Activated CD4-positive, alpha-beta T cell treated with anti-CD3 and anti-CD28 coated beads, Interleukin-2, amount 50 U/mL, for 4 hours (primary cell): ENCODE measurements at regions not wholly inside any gene's neighbourhood (a gene's known extent, or its start where the extent isn't known, plus 50 kb on each side); places are given as distances from the start of the nearest gene placed in this dataset.

Experiments
- DNase-seq, 2 experiments: peaks; one replicate each; pipeline ENCODE4 v3.0.0-alpha.2; 2020

DNA sequence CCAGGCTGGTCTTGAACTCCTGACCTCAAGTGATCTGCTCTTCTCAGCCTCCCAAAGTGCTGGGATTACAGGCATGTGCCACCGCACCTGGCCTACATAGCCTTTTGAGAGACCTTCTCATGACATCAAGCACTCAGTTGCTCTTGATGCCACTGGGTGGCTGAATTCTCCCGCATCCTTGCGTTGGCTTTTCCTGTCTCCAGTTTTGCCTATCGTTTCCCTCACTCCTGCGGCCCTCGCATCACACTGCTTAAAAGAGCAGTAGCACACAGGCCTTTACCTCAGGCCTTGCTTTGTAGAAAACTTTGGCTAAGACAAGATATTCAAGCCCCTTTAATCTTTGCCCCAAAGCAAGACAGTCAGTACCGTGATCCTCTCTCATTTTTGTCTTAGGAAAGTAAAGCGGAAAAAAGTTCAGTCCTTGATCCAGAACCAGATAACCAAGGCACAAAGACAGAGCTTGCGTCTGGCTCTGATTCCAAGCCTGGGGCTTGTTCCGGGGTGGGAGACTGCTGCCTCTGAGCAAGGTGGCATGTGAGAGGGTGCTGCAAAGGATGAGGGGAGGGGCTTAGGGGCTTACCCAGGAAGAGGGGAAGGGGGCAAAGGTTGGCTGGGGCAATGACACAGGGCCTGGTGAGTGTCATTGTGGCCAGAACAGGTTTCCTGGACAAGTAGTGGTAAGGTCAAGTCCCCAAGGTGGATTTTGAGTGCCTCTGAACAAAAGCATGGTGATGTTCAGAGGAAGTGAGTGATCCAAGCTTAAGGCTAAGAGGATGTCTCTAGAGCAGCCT lies 175.0 kb upstream of the TLE3 start:
- DNase-seq: no peak

DNA sequence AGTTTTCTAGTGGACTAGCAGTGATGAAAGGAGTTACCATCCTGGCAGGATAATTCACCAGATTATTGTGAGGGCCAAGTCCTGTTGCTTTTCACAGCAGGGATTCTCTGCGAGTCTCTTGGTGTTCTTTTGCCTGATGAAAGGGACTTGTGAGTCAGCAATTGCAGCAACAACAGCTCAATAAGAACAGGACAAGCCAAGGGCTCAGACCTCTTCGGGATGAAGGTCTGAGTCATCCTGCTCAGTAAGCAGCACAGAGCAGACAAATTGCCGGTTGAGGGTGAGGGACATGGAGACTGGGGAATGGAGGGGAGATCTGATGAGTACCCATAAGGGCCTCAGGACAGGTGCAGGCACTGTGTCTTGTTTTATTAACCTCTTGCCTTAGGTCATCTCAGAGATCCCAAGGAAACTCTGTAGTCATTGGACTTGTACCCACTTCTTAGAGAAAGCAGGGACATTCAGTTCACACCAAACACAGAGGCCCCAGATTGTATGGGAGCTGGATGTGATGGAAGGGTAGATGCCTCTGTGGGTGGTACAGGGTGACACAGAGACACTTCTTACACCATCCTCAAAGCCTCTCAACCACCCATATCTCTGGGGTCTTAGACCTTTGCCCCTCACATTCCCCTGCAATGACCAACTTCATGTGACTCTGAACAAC lies 173.8 kb upstream of the TLE3 start:
- no peak for DNase-seq

DNA sequence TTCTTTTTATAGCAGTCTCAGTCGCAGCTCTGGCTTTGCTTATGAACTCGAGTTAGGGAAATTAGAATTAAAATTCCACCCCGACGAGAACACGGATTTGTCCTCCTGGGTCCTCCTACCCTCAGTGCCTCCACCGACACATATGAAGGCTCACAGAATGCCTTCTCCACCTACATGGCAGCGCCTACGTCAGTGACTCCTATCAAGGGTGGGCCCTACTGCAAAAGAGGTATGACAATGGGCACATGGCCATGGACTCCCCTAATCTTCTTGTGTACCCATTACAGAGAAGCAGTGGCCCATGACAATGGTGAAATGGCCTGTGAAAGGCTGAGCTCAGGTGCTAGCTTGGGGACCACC lies 173.0 kb upstream of the TLE3 start:
- DNase-seq: no peak

DNA sequence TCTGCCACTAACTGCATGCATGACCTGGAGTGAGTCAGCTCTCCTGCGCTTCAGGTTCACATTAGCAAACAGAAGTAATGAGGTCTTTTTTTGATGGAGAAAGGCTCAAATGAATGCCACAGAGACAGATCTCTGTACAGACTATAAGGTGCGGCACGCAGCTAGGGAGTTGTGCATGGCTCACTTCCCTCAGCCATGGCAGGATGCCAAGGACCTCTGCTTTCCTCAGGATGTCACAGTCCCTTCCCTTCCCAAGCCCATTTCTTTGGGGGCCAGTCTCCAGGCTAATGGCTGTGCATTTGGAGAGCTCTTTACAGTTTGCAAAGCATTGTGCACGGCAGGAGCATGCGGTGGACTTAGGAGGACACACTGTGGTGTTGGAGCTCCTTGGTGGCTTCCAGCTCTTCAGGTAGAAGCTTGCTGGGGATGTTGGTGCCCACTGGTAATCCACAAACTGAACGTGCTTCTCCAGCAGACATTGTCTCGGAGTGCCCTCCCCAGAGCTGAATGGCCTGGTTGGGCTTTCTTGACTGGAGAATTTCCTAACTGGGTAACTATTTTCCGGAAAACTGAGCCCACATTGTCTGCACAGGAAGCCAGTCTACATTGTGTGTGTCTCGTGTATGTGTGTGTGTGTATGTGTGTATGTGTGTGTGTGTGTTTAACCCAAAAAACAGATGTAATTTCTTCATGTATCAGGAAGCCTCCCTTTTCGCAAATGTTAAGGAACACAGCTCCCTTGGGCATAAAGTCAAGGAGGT lies 172.5 kb upstream of the TLE3 start:
- DNase-seq: no peak

DNA sequence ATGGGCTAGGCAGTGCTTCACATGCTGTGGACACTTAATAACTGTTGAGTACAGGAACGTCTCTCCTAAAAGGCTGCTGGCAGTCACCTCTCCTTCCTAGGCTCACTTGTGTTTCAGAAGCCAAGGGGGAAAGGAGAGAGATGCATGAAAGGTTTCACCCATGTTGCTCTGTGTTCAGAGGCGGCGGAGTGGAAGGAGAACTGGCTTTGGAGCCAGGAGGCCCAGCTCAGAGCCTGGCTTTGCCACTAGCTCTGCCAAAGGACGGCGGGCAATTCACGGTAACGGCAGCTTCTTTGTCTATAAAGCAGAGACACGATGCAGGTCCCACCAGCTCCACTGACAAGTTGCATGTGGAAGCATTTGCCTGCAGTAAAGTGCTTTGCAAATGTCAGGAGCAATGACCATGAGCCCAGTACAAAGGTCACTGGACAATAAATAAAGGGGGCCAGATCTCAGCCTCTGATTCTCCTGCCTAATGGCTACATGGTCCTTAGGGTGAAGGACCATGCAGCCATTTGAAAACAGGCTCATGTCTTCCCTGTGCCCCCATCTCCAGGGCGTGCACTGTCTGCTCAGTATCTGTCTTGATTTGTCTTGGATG lies 171.7 kb upstream of the TLE3 start:
- no peak for DNase-seq

DNA sequence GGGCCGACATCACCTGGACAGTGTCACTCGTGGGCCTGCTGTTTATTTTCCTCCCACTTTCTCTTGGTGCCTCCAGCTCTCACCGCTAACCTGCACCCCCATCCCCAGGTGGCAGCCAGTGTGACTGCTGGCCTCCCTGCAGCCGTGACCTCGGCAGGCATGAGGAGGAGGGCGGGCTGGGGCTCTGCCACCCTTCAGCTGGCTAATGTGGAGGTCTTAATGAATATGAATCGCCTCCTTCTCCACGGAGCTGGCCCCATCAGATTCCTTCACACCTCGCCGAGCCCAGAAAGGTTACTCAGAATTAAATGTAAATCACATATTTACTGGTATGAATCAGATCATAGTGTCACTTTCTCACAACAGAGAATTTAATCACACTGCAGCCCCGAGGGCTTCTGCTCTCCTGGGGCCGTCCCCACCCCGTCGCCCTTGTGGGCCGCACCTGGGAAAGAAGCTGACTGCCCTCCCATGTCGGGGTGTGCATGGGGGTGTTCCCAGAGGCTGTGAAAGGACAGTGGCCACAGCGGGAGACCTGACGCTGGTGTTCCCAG lies 171.1 kb upstream of the TLE3 start:
- DNase-seq: no peak

DNA sequence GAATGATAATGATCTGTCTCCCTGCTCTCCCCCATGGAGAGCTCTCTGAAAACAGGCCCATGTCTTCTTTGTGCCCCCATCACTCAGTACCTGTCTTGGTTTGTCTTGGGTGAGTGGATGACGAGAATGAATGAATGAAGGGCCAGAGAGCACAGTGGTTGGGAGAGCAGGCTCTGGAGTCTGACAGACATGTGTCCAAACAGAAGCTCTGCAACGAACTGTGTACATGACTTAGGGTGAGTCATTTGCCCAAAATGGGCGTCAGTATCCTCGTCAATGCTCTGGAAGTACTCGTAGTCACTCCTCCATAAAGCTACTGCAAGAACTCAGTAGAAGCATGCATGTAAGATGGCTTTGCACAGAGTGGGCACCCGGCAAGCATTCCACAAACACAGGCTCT lies 170.2 kb upstream of the TLE3 start:
- no peak for DNase-seq

DNA sequence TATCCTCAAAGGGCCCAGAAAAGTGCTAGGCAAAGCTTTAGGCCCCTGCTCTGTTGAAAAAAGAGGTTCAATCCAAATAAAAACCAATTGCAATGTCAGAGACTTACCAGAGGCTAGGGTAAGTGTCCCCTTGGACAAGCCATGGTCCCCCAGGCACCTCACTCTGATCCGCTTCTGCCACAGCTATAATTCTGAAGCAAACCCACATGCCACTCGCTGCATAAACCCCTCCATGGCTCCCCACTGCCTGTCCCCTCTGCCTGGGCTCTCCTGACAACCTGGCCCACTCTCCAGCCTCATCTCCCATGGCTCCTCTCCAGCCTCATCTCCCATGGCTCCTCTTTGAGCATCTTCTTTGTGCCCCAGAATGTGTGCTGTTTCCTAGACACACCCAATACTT lies 169.6 kb upstream of the TLE3 start:
- DNase-seq: no peak

DNA sequence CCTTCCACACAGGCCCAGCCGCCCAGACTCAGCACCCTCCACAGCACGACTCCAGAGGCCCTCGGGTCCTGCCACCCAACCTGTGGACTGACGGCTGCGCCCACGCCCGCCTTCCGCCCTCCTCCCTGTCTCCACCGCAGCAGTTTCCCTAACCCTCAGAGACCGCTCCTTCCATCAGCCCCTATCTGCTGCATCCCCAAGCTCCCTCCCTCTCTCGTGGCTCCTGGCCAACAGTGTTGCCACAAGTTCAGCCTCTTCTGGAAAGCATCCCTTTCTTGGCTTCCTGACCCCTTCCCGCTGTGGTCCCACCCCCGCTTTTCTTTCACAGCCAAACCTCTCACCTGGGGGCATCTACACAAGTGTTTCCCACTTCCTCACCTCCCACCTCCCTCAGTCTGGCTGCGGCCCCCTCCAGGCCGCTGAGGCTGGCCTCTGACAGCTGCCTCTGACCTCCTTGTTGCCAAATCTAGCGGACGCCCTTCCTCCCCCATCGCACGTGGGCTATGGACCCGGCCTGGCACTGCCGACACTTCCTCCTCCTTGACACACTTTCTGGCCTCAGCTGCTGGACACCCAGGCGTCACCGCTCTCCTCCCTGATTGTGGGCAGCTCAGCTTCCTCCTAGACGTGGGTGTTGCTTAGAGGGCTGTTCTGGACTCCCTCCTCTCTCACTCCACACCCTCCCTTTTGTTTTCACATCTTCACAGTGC lies 168.8 kb upstream of the TLE3 start:
- DNase-seq: no peak

DNA sequence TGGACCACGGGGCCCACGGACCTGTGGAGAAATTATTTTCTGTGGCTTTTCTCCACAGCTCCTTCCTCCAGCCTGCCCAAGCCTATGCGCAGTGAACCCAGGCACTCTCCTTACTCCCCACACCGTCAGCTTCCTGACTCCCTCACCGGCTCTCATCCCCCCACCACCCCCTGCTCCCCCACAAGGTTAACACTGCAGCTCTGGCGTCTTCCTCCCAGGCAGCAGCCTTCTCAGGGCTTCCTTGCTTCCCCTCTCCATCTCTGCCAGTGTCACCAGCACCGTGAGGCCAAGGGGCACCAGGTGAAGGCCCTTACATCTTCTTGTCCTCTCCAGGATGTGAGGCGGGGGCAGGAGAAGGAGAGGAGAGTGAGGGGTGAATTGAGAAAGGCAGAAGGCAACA lies 168.3 kb upstream of the TLE3 start:
- DNase-seq: no peak

DNA sequence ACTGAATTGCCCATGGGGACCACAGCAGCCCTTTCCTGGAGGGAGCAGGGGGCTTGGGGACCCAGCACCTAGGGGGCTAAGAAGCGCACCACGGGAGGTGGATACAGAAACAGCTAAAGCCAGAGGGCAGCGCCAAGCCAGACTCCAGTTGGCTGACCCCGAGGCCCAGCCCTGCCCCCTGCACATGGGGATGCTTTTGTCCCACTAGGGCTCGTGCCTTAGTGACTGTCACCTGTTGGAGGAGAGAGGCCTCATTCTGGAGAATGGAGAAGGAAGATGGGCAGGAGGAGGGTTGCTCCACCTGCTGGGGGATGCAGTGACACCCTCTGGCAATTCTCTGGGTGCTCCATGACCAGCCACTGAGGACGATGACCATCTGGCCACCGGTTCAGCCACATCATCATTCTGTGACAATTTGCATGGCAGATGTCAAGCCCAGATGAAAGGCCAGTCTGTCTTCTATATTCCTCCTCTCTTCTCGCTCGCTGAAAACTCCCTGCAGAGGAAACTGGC lies 167.8 kb upstream of the TLE3 start:
- DNase-seq: no peak

DNA sequence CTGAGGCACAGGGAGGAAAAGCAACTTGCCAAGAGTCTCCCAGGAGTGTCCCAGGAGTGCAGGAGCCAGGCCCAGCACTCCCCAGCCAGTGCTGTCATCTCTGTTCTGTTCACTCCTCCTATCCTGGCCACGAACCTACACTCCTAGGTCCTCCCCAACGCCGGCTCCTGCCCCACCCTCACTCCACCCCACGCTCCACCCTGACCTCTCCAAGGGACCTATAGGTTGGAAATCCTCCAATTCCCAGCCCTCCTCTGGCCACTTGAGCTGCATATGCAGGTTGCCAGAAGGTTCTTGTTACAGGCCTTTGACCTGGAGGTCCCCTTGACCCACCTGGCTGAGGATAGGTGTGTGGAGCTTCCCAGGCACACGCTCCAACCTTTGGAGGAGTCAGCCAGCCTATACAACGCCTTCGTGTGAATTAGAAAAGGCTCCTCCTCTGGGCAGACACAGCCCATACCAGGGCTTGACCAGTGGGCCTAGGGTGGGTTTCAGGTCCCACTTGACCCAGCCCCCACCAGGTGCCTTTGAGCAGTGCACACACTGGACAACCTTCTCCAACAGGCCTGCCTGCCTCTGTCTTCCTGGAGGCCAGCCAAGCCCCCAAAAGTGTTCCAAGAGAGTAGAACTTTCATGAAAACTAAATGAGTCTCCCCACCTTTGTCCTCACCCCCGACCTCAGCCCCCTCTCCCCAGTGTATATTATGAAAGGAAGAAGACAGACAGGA lies 167.2 kb upstream of the TLE3 start:
- no peak for DNase-seq

DNA sequence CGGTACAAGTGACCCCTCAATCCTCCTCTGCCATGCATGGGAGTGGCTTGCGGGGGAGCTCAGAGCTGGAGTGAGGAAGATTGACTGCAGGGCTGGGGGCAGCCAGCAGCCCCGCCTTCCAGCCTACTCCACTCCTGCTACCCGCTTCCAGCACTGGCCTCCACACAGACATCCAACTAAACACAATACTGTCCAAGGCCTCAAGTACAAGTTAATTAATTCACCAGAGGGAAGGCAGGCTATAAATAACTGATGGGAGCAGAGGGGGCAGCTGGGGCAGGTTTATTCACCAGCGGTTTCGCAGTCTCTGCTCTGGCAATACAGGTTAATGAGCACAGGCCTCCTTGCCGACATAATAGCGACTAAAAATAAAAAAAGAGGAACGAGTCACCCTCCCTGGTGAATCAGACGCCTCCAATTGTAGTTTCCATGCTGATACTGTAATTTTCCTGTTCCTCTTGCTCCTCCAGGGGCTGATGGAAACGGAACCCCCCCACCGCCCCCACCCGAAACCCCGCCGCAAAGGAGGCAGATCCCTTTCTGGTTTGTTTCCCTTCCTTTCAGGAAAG lies 166.4 kb upstream of the TLE3 start:
- DNase-seq: no peak

DNA sequence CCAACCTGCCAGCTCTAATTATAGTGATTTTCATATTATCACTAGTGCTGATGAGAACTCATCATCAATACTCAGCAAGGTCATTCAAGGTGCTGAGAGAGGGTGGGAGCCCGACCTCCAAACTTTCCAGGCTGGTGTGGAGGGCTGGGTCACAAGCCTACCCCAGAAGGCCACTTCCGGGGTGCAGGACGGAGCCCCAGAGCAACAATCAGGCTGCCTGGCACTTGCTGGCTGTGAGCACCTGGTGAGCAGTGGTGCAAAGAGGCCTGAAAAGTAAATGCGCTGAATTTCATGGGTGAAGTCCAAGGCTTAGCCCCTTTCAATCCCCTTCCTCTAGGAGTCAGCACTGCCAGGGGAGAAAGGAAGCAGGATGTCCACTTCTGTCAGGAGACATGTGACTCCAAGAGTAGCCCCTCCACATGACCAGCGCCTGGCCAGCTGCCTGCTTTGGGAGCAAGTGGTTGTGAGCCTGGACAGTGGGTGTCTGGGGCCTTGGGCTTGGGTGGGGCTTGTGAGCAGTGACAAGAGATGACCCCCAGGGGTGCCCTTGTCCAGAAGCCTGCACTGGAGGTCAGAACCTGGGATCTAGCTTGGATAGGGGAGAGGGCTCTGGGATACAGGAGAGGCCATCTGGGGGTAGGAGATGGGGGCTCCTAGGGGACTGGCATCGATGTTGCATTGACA lies 165.0 kb upstream of the TLE3 start:
- no peak for DNase-seq

DNA sequence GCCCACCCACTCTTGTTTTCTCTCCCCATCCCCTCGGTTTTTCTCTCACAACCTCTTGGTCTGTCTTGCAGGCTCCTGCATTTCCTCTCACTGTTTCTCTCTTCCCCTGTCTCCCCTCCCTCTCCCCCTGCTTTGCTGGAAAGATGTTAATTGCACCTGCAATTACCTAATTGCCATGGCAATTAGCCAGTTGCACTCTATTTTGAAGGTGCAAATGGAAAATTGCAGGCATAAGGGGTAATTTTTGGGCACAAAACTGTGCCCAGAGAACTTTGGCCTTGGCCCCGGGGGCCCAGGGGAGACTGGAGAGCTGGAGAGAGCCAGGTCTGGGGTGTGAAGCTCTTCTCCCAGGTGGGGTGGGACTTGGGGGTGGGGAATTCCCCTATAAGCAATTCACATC lies 164.5 kb upstream of the TLE3 start:
- DNase-seq: no peak

DNA sequence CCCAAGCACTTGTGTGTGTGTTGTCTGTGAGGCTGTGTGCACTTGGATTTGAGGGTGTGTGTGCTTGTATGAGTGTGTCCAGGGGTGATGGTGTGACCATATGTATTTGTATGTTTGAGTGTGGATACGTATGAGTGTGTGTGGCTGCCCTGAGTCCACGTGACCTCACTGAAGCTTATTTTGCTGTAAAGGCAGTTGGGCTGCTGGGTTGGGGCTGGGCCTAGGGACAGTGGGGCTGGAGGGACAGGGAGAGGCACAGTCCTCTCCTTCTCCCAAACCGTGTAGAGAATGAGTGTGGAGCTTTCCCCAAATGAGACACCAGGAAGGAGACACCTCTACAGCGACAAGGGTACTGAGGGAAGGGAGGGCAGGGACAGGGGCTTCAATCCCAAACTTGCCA lies 163.4 kb upstream of the TLE3 start:
- no peak for DNase-seq

DNA sequence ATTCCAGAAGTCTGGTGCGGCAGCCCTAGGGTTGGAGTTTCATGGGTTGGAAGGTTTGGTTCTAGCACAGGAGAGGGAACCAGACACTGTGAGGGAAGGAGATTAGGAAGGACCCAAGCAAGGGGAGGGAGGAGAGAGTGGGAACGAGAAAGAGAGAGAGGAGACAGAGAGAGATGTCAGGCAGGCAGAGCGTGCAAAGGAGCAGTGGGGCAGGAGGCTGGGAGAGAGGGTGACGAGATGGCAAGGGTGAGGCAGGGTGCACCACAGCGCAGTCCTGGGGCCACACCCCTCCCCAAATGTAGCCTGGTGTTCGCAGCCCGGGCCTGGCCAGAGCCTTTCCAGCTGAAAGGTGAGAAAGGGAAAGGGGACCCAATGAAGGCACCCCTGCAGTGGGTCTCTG lies 162.9 kb upstream of the TLE3 start:
- DNase-seq: no peak

DNA sequence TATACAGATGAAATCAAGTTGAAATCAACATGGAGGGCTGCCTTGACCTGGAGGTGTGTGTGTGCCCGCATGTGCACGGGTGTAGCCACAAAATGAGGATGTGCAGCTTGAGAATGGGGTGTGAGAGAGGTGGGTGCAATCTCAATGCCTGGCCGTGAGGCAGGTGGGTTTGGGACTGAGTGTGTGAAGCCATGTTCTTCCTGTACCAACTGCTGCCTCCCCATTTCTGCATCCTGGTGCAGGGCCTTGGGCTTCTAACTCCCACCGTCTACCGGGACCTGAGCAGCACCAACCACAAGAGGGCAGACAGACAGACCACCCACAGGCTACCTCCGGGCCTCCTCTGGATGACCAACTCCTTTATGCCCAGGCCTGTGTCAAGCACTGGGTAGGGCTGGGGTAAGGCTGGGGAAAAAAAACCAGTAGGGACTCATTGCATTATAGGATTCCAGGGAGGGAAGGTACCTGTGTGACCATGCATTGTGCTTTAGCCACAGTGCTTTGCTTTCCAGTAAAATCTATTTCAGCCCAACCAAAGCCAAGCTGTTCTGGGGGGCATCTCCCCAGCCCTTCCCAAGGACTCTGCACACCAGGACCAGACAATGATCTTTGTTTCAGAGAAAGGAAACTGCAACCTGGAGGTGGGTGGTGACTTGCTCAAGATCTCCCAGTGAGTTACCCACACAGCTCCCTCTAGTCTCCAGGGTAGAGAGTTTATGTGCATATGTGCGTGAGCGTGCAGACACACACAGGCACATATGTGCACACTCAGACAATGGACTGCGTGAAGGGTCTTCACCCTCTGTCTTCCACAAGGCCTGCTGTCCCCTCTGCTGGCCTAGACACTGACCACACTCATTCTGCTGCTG lies 162.2 kb upstream of the TLE3 start:
- DNase-seq: no peak

DNA sequence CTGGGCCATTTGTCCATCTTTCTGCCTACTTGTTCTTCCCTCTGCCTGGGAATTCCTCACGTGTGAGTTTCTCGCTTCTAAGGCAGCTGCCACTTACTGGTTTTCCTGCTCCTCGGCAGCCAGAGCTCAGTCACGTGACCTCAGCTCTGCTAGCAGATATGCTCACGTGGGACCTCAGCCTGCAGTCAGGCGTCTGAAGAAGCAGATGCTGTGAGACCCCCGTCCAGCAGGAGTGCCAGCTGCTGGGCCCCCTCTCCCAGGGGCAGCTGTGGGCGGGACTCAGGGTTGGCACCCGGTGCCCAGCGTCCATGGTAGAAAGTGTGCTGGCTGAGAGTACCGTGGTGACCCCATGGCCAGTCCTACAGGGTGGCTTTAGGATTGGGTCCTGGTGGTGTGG lies 161.3 kb upstream of the TLE3 start:
- peak; percentile 44 to 46 for DNase-seq
